Loucy (cell line): ENCODE measurements at regions not wholly inside any gene's neighbourhood (a gene's known extent, or its start where the extent isn't known, plus 50 kb on each side); places are given as distances from the start of the nearest gene placed in this dataset.

Experiments
- EZH2phosphoT487 ChIP-seq: fragments of 200-600 bp; IDR thresholded peaks from 2 replicates; pipeline ENCODE4 v1.6.1; 2018; ENCODE audit warnings: antibody characterized with exemption, mild to moderate bottlenecking, moderate library complexity, borderline replicate concordance
- TF ChIP-seq, protein P1 (sequence below): fragments of 200-600 bp; sonication (generic); conservative IDR thresholded peaks from 2 replicates; pipeline ENCODE4 v1.5.1; 2014; ENCODE audit warnings: mild to moderate bottlenecking, antibody characterized with exemption, low read length

DNA sequence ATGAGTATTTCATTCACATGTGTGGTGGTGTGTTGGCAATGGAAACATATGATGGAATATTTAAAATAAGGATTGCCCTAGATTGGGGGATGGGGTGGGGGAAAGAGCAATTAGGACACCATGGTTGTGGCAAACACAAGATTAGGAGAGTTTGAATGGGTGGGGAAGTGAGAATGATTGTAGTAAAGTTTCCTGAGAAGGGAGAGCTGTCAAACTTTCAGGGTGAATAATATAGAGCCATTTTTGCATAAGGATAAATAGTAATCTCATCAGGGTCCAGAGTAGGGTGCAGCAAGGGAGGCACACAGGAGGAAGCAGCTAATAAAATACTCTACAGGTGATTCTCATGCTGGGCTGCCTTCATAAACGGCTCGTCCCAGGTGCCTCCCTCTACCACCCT lies 294.9 kb upstream of the MARCKS start:
- TF ChIP-seq, protein P1, sequence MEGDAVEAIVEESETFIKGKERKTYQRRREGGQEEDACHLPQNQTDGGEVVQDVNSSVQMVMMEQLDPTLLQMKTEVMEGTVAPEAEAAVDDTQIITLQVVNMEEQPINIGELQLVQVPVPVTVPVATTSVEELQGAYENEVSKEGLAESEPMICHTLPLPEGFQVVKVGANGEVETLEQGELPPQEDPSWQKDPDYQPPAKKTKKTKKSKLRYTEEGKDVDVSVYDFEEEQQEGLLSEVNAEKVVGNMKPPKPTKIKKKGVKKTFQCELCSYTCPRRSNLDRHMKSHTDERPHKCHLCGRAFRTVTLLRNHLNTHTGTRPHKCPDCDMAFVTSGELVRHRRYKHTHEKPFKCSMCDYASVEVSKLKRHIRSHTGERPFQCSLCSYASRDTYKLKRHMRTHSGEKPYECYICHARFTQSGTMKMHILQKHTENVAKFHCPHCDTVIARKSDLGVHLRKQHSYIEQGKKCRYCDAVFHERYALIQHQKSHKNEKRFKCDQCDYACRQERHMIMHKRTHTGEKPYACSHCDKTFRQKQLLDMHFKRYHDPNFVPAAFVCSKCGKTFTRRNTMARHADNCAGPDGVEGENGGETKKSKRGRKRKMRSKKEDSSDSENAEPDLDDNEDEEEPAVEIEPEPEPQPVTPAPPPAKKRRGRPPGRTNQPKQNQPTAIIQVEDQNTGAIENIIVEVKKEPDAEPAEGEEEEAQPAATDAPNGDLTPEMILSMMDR = no peak
- TF ChIP-seq EZH2phosphoT487 = no peak
